Kidney epithelial cell (primary cell): ENCODE measurements at regions not wholly inside any gene's neighbourhood (a gene's known extent, or its start where the extent isn't known, plus 50 kb on each side); places are given as distances from the start of the nearest gene placed in this dataset.

Experiments used
- DNase-seq: peaks from one replicate; pipeline ENCODE4 v3.0.0-alpha.2; 2010; ENCODE audit warnings: low read depth
- H3K27me3 ChIP-seq: 2 replicates; pipeline ENCODE4 v1.6.0; 2011; ENCODE audit warnings: low read length; ENCODE audit not compliant: control insufficient read depth, insufficient read depth
- H3K36me3 ChIP-seq: 2 replicates; pipeline ENCODE4 v1.5.1; 2011; ENCODE audit warnings: low read length; ENCODE audit not compliant: control insufficient read depth, insufficient read depth
- H3K4me3 ChIP-seq: 2 replicates; pipeline ENCODE4 v1.5.1; 2011; ENCODE audit warnings: low read depth, mild to moderate bottlenecking, control low read depth, low read length
- TF ChIP-seq, protein P1 (sequence below): IDR thresholded peaks from 2 replicates; pipeline ENCODE4 v1.5.1; 2011; ENCODE audit warnings: mild to moderate bottlenecking, moderate library complexity, low read length, control low read depth, inconsistent platforms; ENCODE audit not compliant: insufficient read depth, poor library complexity, severe bottlenecking

DNA sequence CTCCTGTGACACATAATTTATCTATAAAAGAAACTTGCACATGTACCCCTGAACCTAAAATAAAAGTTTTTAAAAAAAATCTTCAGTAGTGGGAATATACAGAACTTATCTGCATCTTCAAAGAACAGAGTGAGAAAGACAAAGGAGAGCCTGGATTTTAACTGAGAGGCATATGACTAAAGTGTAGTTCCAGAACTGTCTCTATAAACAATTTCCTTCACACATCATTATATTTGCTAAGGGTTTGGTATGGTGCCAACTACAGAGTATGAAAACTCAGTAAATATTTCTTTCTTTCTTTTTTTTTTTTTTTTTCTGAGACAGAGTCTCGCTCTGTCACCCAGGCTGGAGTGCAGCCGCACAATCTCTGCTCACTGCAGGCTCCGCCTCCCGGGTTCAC is 49.9 kb upstream of the NFKB1 start:
- no peak for DNase-seq
- Histone ChIP-seq H3K36me3 (no peaks in the 10 kb centered on the region), H3K4me3 (no peak overlapping the region), H3K27me3 (no peaks in the 10 kb centered on the region)
- TF ChIP-seq, protein P1, sequence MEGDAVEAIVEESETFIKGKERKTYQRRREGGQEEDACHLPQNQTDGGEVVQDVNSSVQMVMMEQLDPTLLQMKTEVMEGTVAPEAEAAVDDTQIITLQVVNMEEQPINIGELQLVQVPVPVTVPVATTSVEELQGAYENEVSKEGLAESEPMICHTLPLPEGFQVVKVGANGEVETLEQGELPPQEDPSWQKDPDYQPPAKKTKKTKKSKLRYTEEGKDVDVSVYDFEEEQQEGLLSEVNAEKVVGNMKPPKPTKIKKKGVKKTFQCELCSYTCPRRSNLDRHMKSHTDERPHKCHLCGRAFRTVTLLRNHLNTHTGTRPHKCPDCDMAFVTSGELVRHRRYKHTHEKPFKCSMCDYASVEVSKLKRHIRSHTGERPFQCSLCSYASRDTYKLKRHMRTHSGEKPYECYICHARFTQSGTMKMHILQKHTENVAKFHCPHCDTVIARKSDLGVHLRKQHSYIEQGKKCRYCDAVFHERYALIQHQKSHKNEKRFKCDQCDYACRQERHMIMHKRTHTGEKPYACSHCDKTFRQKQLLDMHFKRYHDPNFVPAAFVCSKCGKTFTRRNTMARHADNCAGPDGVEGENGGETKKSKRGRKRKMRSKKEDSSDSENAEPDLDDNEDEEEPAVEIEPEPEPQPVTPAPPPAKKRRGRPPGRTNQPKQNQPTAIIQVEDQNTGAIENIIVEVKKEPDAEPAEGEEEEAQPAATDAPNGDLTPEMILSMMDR = no peak
